Left ventricle myocardium inferior (tissue), 1 donor: ENCODE measurements at regions not wholly inside any gene's neighbourhood (a gene's known extent, or its start where the extent isn't known, plus 50 kb on each side); places are given as distances from the start of the nearest gene placed in this dataset.

Experiments
- DNase-seq: peaks from one replicate; pipeline ENCODE4 v3.0.0-alpha.2; 2020
- H3K27ac ChIP-seq: fragments of 200-600 bp; replicated peaks from 2 replicates; pipeline ENCODE4 v1.8.0; 2021
- H3K27me3 ChIP-seq: fragments of 200-600 bp; 2 replicates; pipeline ENCODE4 v1.8.0; 2021; ENCODE audit warnings: low read depth
- H3K36me3 ChIP-seq: fragments of 200-600 bp; 2 replicates; pipeline ENCODE4 v1.8.0; 2021
- H3K4me1 ChIP-seq: fragments of 200-600 bp; 2 replicates; pipeline ENCODE4 v1.8.0; 2021
- H3K4me3 ChIP-seq: fragments of 200-600 bp; 2 replicates; pipeline ENCODE4 v1.8.0; 2021; ENCODE audit warnings: mild to moderate bottlenecking, moderate library complexity
- H3K9me3 ChIP-seq: fragments of 200-600 bp; replicated peaks from 2 replicates; pipeline ENCODE4 v1.8.0; 2021
- CTCF ChIP-seq: fragments of 200-600 bp; IDR thresholded peaks from 2 replicates; pipeline ENCODE4 v1.8.0; 2021; ENCODE audit warnings: antibody characterized with exemption, mild to moderate bottlenecking, borderline replicate concordance
- intact Hi-C: fragments of 100-400 bp; cut with micrococcal nuclease; formaldehyde crosslinking; loops from one replicate; pipeline ENCODE4 v1.11.0; 2022
- donor health status: DM: no; HTN: yes; CAD: no; lungs with severe emphysema.

- Histone ChIP-seq H3K4me3 (no peak overlapping the region), H3K27me3 (no peaks in the 10 kb centered on the region), H3K27ac (no peak overlapping the region), H3K9me3 (no peaks in the 10 kb centered on the region), H3K4me1 (no peaks in the 10 kb centered on the region), H3K36me3 (no peaks in the 10 kb centered on the region)
- intact Hi-C loops: no loop called here
- DNase-seq: no peak
- no peak for TF ChIP-seq CTCF
Measured at GRCh38 chr17:63106050-63106449, 140.0 kb downstream of the TANC2 start.

GRCh38 chr17:63109661-63110060, 143.6 kb downstream of the TANC2 start:
- H3K36me3 ChIP-seq: no peaks in the 10 kb centered on the region
- no peaks in the 10 kb centered on the region for H3K27me3 ChIP-seq
- DNase-seq: no peak
- no peaks in the 10 kb centered on the region for H3K9me3 ChIP-seq
- H3K27ac ChIP-seq: no peak overlapping the region
- TF ChIP-seq CTCF: no peak
- intact Hi-C loops: no loop called here
- H3K4me1 ChIP-seq: no peaks in the 10 kb centered on the region
- no peak overlapping the region for H3K4me3 ChIP-seq

GRCh38 chr17:63113167-63113566, 147.1 kb downstream of the TANC2 start:
- intact Hi-C loops: no loop called here
- Histone ChIP-seq H3K27me3 (no peaks in the 10 kb centered on the region), H3K4me3 (no peak overlapping the region), H3K27ac (no peak overlapping the region), H3K9me3 (no peaks in the 10 kb centered on the region), H3K36me3 (no peaks in the 10 kb centered on the region), H3K4me1 (no peaks in the 10 kb centered on the region)
- peak; percentile 37 for TF ChIP-seq CTCF
- no peak for DNase-seq

- intact Hi-C loops: no loop called here
- no peak for TF ChIP-seq CTCF
- no peaks in the 10 kb centered on the region for H3K9me3 ChIP-seq
Measured at GRCh38 chr17:63116228-63116627, 150.2 kb downstream of the TANC2 start.

GRCh38 chr17:63116967-63117830, 151.2 kb downstream of the TANC2 start:
- H3K27ac ChIP-seq: no peak overlapping the region
- no peaks in the 10 kb centered on the region for H3K36me3 ChIP-seq
- no peaks in the 10 kb centered on the region for H3K9me3 ChIP-seq
- H3K4me1 ChIP-seq: no peaks in the 10 kb centered on the region
- H3K27me3 ChIP-seq: no peaks in the 10 kb centered on the region
- no peak for DNase-seq
- intact Hi-C loops: no loop called here
- H3K4me3 ChIP-seq: no peak overlapping the region
- no peak for TF ChIP-seq CTCF

More at GRCh38 chr17:63116228-63116627, 150.2 kb downstream of the TANC2 start:
- Histone ChIP-seq H3K4me3 (no peak overlapping the region), H3K36me3 (no peaks in the 10 kb centered on the region), H3K4me1 (no peaks in the 10 kb centered on the region), H3K27ac (no peak overlapping the region), H3K27me3 (no peaks in the 10 kb centered on the region)
- no peak for DNase-seq
